MM.1S (cell line): ENCODE measurements at regions not wholly inside any gene's neighbourhood (a gene's known extent, or its start where the extent isn't known, plus 50 kb on each side); places are given as distances from the start of the nearest gene placed in this dataset.

Source experiments
- DNase-seq: peaks from one replicate; pipeline ENCODE4 v3.0.0-alpha.2; 2015
- H2AFZ ChIP-seq: fragments of 300-600 bp; sonication (generic); 2 replicates; pipeline ENCODE4 v1.6.0; 2016; ENCODE audit warnings: antibody characterized with exemption, low read length
- H3F3A ChIP-seq: fragments of 300-600 bp; sonication (generic); 2 replicates; pipeline ENCODE4 v1.6.1; 2016; ENCODE audit warnings: mild to moderate bottlenecking, antibody characterized with exemption, low read length, moderate library complexity, mixed read lengths; ENCODE audit not compliant: insufficient read depth
- H3K27ac ChIP-seq: fragments of 300-600 bp; sonication (generic); 2 replicates; pipeline ENCODE4 v1.5.1; 2016; ENCODE audit warnings: mild to moderate bottlenecking, low read length
- H3K27me3 ChIP-seq: fragments of 300-600 bp; sonication (generic); replicated peaks from 2 replicates; pipeline ENCODE4 v1.6.0; 2016; ENCODE audit warnings: low read length; ENCODE audit not compliant: insufficient read depth
- H3K36me3 ChIP-seq: fragments of 300-600 bp; sonication (generic); replicated peaks from 2 replicates; pipeline ENCODE4 v1.6.1; 2016; ENCODE audit warnings: mild to moderate bottlenecking, low read length, mixed read lengths; ENCODE audit not compliant: insufficient read depth
- H3K4me1 ChIP-seq: fragments of 300-600 bp; sonication (generic); 2 replicates; pipeline ENCODE4 v1.6.1; 2016; ENCODE audit warnings: low read length, mixed read lengths
- H3K4me2 ChIP-seq: fragments of 300-600 bp; sonication (generic); 2 replicates; pipeline ENCODE4 v1.6.0; 2016; ENCODE audit warnings: low read depth, low read length
- H3K4me3 ChIP-seq: fragments of 300-600 bp; sonication (generic); 2 replicates; pipeline ENCODE4 v1.5.1; 2016; ENCODE audit warnings: low read length, mixed read lengths
- H3K79me2 ChIP-seq: fragments of 300-600 bp; sonication (generic); 2 replicates; pipeline ENCODE4 v1.6.1; 2016; ENCODE audit warnings: mixed run types, low read length, mixed read lengths
- H3K9ac ChIP-seq: fragments of 300-600 bp; sonication (generic); 2 replicates; pipeline ENCODE4 v1.6.1; 2016; ENCODE audit warnings: low read length, mixed read lengths
- H3K9me2 ChIP-seq: fragments of 300-600 bp; sonication (generic); replicated peaks from 2 replicates; pipeline ENCODE4 v1.6.1; 2016; ENCODE audit warnings: mild to moderate bottlenecking, low read length, mixed read lengths; ENCODE audit not compliant: insufficient read depth
- H3K9me3 ChIP-seq: fragments of 300-600 bp; sonication (generic); replicated peaks from 2 replicates; pipeline ENCODE4 v1.6.1; 2016; ENCODE audit warnings: mild to moderate bottlenecking, low read length, mixed read lengths; ENCODE audit not compliant: insufficient read depth
- H4K20me1 ChIP-seq: fragments of 300-600 bp; sonication (generic); 2 replicates; pipeline ENCODE4 v1.6.1; 2016; ENCODE audit warnings: mild to moderate bottlenecking, low read length, moderate library complexity, mixed read lengths; ENCODE audit not compliant: insufficient read depth
- EZH2 ChIP-seq: fragments of 300-600 bp; sonication (generic); optimal IDR thresholded peaks from 2 replicates; pipeline ENCODE3; 2017; ENCODE audit warnings: low read depth, mild to moderate bottlenecking, antibody characterized with exemption, low read length, mixed read lengths
- EZH2phosphoT487 ChIP-seq: fragments of 300-600 bp; sonication (generic); IDR thresholded peaks from 2 replicates; pipeline ENCODE4 v1.6.1; 2018; ENCODE audit warnings: antibody characterized with exemption, low read length
- TF ChIP-seq, protein P1 (sequence below): fragments of 300-600 bp; sonication (generic); IDR thresholded peaks from 2 replicates; pipeline ENCODE4 v1.5.1; 2016; ENCODE audit warnings: antibody characterized with exemption, low read length, mixed read lengths

DNA sequence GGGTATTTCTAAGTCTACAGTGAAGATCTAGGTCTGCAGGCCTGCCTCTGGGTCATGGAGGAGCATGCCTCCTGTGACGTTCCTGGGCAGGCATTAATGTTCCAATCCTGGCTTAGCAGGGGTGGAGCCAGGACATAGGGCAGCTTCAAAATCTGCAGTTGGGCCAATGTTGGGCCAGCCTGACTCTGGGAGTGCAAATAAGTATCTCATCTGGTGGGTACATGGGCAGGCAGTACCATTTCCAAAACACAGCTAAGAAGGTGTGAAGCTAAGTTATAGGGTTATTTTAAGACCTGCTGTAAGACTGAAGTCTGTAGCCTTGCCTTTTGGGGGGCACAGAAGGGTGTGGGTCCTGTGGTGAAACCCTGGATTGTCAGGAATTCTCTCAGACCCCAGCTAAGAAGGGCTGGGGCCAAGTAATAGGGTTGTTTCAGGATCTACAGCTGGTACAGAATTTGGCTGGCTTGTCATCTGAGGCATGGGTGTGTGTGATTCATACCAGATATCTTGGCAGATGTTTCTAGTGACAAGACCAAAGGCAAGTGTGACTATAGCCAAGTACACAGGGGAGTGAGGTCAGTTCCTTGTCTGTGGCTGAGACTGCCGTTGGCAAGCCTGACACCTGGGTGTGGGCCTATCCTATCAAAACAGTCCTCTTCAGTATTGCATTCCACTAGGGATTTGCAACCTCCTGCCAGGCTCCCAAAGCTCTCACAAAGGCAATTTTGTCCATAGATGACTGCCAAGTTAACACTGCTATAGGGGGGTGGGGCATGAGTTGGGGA, 468.7 kb upstream of the B3GALT2 start:
- DNase-seq, result no peak
- Histone ChIP-seq H3K4me2 (no peak overlapping the region), H3K4me3 (no peak overlapping the region), H4K20me1 (no peaks in the 10 kb centered on the region), H3K9me2 (no peaks in the 10 kb centered on the region), H3K27me3 (no peaks in the 10 kb centered on the region), H3K79me2 (no peaks in the 10 kb centered on the region), H3F3A (no peaks in the 10 kb centered on the region), H3K9ac (no peak overlapping the region), H3K27ac (no peak overlapping the region), H2AFZ (no peak overlapping the region), H3K9me3 (no peaks in the 10 kb centered on the region), H3K4me1 (no peaks in the 10 kb centered on the region), H3K36me3 (no peaks in the 10 kb centered on the region)
- no peak for TF ChIP-seq EZH2phosphoT487
- TF ChIP-seq EZH2, result no peak
- TF ChIP-seq, protein P1, sequence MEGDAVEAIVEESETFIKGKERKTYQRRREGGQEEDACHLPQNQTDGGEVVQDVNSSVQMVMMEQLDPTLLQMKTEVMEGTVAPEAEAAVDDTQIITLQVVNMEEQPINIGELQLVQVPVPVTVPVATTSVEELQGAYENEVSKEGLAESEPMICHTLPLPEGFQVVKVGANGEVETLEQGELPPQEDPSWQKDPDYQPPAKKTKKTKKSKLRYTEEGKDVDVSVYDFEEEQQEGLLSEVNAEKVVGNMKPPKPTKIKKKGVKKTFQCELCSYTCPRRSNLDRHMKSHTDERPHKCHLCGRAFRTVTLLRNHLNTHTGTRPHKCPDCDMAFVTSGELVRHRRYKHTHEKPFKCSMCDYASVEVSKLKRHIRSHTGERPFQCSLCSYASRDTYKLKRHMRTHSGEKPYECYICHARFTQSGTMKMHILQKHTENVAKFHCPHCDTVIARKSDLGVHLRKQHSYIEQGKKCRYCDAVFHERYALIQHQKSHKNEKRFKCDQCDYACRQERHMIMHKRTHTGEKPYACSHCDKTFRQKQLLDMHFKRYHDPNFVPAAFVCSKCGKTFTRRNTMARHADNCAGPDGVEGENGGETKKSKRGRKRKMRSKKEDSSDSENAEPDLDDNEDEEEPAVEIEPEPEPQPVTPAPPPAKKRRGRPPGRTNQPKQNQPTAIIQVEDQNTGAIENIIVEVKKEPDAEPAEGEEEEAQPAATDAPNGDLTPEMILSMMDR, result no peak

DNA sequence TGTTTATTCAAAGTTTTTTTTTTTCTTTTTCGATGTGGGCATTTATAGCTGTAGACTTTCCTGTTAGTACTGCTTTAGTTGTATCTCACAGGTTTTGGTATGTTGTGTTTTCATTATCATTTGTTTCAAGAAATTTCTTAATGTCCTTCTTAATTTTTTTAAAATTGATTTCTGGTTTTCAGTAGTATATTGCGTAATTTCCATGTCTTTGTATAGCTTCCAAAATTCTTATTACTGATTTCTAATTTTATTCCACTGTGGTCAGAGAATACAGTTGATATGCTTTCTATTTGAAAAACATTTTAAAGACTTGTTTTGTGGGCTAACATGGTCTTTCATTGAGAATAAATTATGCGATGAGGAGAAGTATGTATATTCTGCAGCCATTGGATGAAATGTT, 463.2 kb upstream of the B3GALT2 start:
- no peak for TF ChIP-seq EZH2
- TF ChIP-seq EZH2phosphoT487, result no peak
- TF ChIP-seq, protein P1, result no peak
- DNase-seq, result no peak
- Histone ChIP-seq H3K4me3 (no peak overlapping the region), H3K9ac (no peak overlapping the region), H3K4me1 (no peaks in the 10 kb centered on the region), H3K79me2 (no peaks in the 10 kb centered on the region), H3K36me3 (no peaks in the 10 kb centered on the region), H3F3A (no peaks in the 10 kb centered on the region), H3K9me3 (no peaks in the 10 kb centered on the region), H3K27me3 (no peaks in the 10 kb centered on the region), H2AFZ (no peak overlapping the region), H3K4me2 (no peak overlapping the region), H4K20me1 (no peaks in the 10 kb centered on the region), H3K9me2 (no peaks in the 10 kb centered on the region), H3K27ac (no peak overlapping the region)

DNA sequence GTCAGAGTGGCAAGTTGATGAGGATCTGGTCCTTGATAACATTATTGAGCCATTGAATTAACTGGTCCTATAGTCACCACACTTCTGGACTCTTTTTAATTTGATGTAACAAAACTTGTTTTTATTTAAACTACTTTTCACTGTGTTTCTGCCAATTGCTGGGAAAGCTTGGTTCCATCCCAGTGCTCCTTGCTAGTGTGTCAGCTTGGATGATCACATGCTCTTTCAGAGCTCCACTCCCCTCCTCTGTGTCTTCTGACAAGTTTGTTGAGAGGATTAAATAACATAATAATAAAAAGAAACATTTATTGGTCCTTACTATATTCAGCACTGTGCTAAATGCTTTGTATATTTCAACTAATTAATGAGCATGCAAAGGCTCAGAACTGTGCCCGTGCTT, 448.5 kb upstream of the B3GALT2 start:
- Histone ChIP-seq H3K9me2 (no peaks in the 10 kb centered on the region; the same call in 1 of the 2 replicates), H3K27me3 (no peaks in the 10 kb centered on the region), H3K27ac (no peak overlapping the region), H3K4me2 (no peak overlapping the region), H3F3A (no peaks in the 10 kb centered on the region), H3K4me1 (no peaks in the 10 kb centered on the region), H3K36me3 (no peaks in the 10 kb centered on the region), H3K4me3 (no peak overlapping the region), H3K79me2 (no peaks in the 10 kb centered on the region), H2AFZ (no peak overlapping the region), H3K9ac (no peak overlapping the region), H4K20me1 (no peaks in the 10 kb centered on the region), H3K9me3 (no peaks in the 10 kb centered on the region)
- TF ChIP-seq EZH2, result no peak
- TF ChIP-seq, protein P1, result no peak
- no peak for TF ChIP-seq EZH2phosphoT487
- no peak for DNase-seq
